SK-N-SH (cell line): ENCODE measurements at regions not wholly inside any gene's neighbourhood (a gene's known extent, or its start where the extent isn't known, plus 50 kb on each side); places are given as distances from the start of the nearest gene placed in this dataset.

Experiments used
- CTCF ChIA-PET: fragments of 300-600, 350-600 bp; formaldehyde crosslinking; extraction: SDS; loops from one replicate; lab custom pipeline; 2021; lab: Yijun Ruan, JAX
- POLR2A ChIA-PET: fragments of 350-600 bp; sonication (Branson Sonifier 250); formaldehyde crosslinking; extraction: SDS; loops from one replicate; lab custom pipeline; 2020; ENCODE audit warnings: antibody characterized with exemption, inconsistent platforms; lab: Yijun Ruan, JAX
- DNase-seq: peaks from one replicate; pipeline ENCODE4 v3.0.0; 2012
- H2AFZ ChIP-seq: fragments of 200-600 bp; sonication (generic); 2 replicates; pipeline ENCODE4 v1.8.1; 2016; ENCODE audit warnings: antibody characterized with exemption, mild to moderate bottlenecking, low read depth
- H3F3A ChIP-seq: fragments of 200-600 bp; sonication (generic); replicated peaks from 2 replicates; pipeline ENCODE3; 2016; ENCODE audit warnings: antibody characterized with exemption, mild to moderate bottlenecking; ENCODE audit not compliant: insufficient read depth
- H3K27ac ChIP-seq, 2 experiments: fragments of 200-500 bp in 1 of 2; fragments of 200-600 bp in 1 of 2; sonication (Bioruptor generic) in 1 of 2; sonication (generic), shearing (Covaris generic) in 1 of 2; 2 replicates each; pipeline versions ENCODE4 v1.5.1 to v1.6.1; 2014 to 2016; ENCODE audit warnings: low read depth in 2 of 2, inconsistent platforms in 1 of 2, low read length in 1 of 2, mild to moderate bottlenecking in 1 of 2, mixed read lengths in 1 of 2
- H3K27me3 ChIP-seq: fragments of 200-600 bp; sonication (generic), shearing (Covaris generic); 2 replicates; pipeline ENCODE4 v1.6.1; 2016; ENCODE audit warnings: mixed run types; ENCODE audit not compliant: insufficient read depth
- H3K36me3 ChIP-seq, 2 experiments: fragments of 200-500 bp in 1 of 2; fragments of 200-600 bp in 1 of 2; sonication (Bioruptor generic) in 1 of 2; sonication (generic) in 1 of 2; replicated peaks in 1 of 2; 2 replicates each; pipeline versions ENCODE3 to v1.5.1; 2014 to 2016; ENCODE audit warnings: low read length in 1 of 2, mild to moderate bottlenecking in 1 of 2; ENCODE audit not compliant: insufficient read depth in 2 of 2, control insufficient read depth in 1 of 2
- H3K4me1 ChIP-seq, 2 experiments: fragments of 200-500 bp in 1 of 2; fragments of 200-600 bp in 1 of 2; sonication (Bioruptor generic) in 1 of 2; sonication (generic), shearing (Covaris generic) in 1 of 2; 2 replicates each; pipeline versions ENCODE4 v1.5.1 to v1.6.1; 2014 to 2016; ENCODE audit warnings: low read depth in 1 of 2, low read length in 1 of 2, mixed run types in 1 of 2; ENCODE audit not compliant: insufficient read depth in 2 of 2, control insufficient read depth in 1 of 2
- H3K4me2 ChIP-seq: fragments of 200-600 bp; sonication (generic), shearing (Covaris generic); 2 replicates; pipeline ENCODE4 v1.6.1; 2017; ENCODE audit warnings: mixed run types
- H3K4me3 ChIP-seq, 2 experiments: fragments of 200-500 bp in 1 of 2; fragments of 200-600 bp in 1 of 2; sonication (Bioruptor generic) in 1 of 2; sonication (generic), shearing (Covaris generic) in 1 of 2; 2 replicates each; pipeline versions ENCODE4 v1.5.1 to v1.8.1; 2014 to 2016; ENCODE audit warnings: low read depth in 2 of 2, inconsistent platforms in 1 of 2, low read length in 1 of 2, mild to moderate bottlenecking in 1 of 2, mixed read lengths in 1 of 2, moderate library complexity in 1 of 2
- H3K79me2 ChIP-seq: fragments of 200-600 bp; sonication (generic); 2 replicates; pipeline ENCODE4 v1.8.1; 2017; ENCODE audit warnings: mild to moderate bottlenecking; ENCODE audit not compliant: insufficient read depth
- H3K9ac ChIP-seq: fragments of 200-600 bp; sonication (generic); 2 replicates; pipeline ENCODE4 v1.6.1; 2017; ENCODE audit warnings: mixed run types
- H3K9me2 ChIP-seq: fragments of 200-600 bp; sonication (generic); 2 replicates; pipeline ENCODE4 v1.6.1; 2017; ENCODE audit warnings: mixed run types
- H3K9me3 ChIP-seq: fragments of 200-600 bp; sonication (generic); 2 replicates; pipeline ENCODE4 v1.6.1; 2017; ENCODE audit warnings: mixed run types, mild to moderate bottlenecking, moderate library complexity
- H4K20me1 ChIP-seq: fragments of 200-600 bp; sonication (generic); 2 replicates; pipeline ENCODE4 v1.6.1; 2017; ENCODE audit warnings: mild to moderate bottlenecking, mixed run types; ENCODE audit not compliant: insufficient read depth
- CTCF ChIP-seq: fragments of 200-600 bp; sonication (generic); IDR thresholded peaks from 2 replicates; pipeline ENCODE4 v1.6.1; 2017; ENCODE audit warnings: antibody characterized with exemption, mild to moderate bottlenecking, moderate library complexity
- ELF1 ChIP-seq: IDR thresholded peaks from 2 replicates; pipeline ENCODE4 v1.4.0; 2012
- FOXM1 ChIP-seq: IDR thresholded peaks from 2 replicates; pipeline ENCODE4 v1.4.0; 2012; ENCODE audit warnings: low read depth, mild to moderate bottlenecking
- GATA2 ChIP-seq: sonication (generic); formaldehyde crosslinking; IDR thresholded peaks from 2 replicates; pipeline ENCODE4 v1.5.0; 2020; ENCODE audit warnings: mild to moderate bottlenecking, missing genetic modification reagents
- IRF3 ChIP-seq: fragments of 150-350 bp; IDR thresholded peaks from 2 replicates; pipeline ENCODE4 v1.6.1; 2016; ENCODE audit warnings: mild to moderate bottlenecking, low read depth, low read length
- JUND ChIP-seq: IDR thresholded peaks from 2 replicates; pipeline ENCODE4 v1.4.0; 2012
- MAX ChIP-seq: IDR thresholded peaks from 2 replicates; pipeline ENCODE4 v1.4.0; 2012; ENCODE audit warnings: low read depth
- MEF2A ChIP-seq: IDR thresholded peaks from 2 replicates; pipeline ENCODE4 v1.4.0; 2012; ENCODE audit warnings: low read depth, borderline replicate concordance
- RXRA ChIP-seq: IDR thresholded peaks from 2 replicates; pipeline ENCODE4 v1.4.0; 2012; ENCODE audit warnings: low read depth, mild to moderate bottlenecking, borderline replicate concordance
- SMC3 ChIP-seq: IDR thresholded peaks from 2 replicates; pipeline ENCODE4 v1.6.1; 2012; ENCODE audit warnings: low read depth, low read length, improper control_type of control experiment
- USF1 ChIP-seq: IDR thresholded peaks from 2 replicates; pipeline ENCODE4 v1.4.0; 2012; ENCODE audit warnings: low read depth, borderline replicate concordance
- USF2 ChIP-seq: fragments of 150-350 bp; IDR thresholded peaks from 2 replicates; pipeline ENCODE4 v1.6.1; 2017; ENCODE audit warnings: antibody characterized with exemption, low read length, low read depth, borderline replicate concordance
- YY1 ChIP-seq: IDR thresholded peaks from 2 replicates; pipeline ENCODE4 v1.4.0; 2012; ENCODE audit warnings: low read depth, mild to moderate bottlenecking
- WGBS: methylation state at CpG from one replicate; pipeline ENCODE4 v1.1.6; 2017; ENCODE audit warnings: low lambda C conversion rate; 5-methylcytosine and 5-hydroxymethylcytosine counted together
- TF ChIP-seq, protein P1 (sequence below): IDR thresholded peaks from 2 replicates; pipeline ENCODE4 v1.6.1; 2012; ENCODE audit warnings: mild to moderate bottlenecking, low read depth, low read length, moderate library complexity

- H3K4me2 ChIP-seq: no peak overlapping the region
- no peak overlapping the region for H3K4me3 ChIP-seq
- no peak for DNase-seq
- H3K27me3 ChIP-seq: no peaks in the 10 kb centered on the region
- H3K9ac ChIP-seq: no peak overlapping the region
- H3K9me2 ChIP-seq: no peaks in the 10 kb centered on the region
- H4K20me1 ChIP-seq: no peaks in the 10 kb centered on the region
- H2AFZ ChIP-seq: no peak overlapping the region
- H3F3A ChIP-seq: no peaks in the 10 kb centered on the region
- H3K36me3 ChIP-seq: no peaks in the 10 kb centered on the region
- H3K79me2 ChIP-seq: no peaks in the 10 kb centered on the region
- ChIA-PET POLR2A (no interaction called here), CTCF (interaction anchor here (5.1 kb wide), 1 partner anchor 141 kb away, joined by 20 read pairs; the partner anchor contains the start of gene ARRDC3)
- WGBS: 90% methylated on average over 1 of the region's 1 CpG
- no peak overlapping the region for H3K27ac ChIP-seq
- TF ChIP-seq RXRA (no peak), USF2 (no peak), FOXM1 (no peak), CTCF (no peak), GATA2 (CRISPR knock-in tag) (no peak), SMC3 (no peak), MAX (no peak), IRF3 (no peak), ELF1 (no peak), YY1 (no peak), USF1 (no peak), JUND (no peak), MEF2A (no peak)
- TF ChIP-seq, protein P1, sequence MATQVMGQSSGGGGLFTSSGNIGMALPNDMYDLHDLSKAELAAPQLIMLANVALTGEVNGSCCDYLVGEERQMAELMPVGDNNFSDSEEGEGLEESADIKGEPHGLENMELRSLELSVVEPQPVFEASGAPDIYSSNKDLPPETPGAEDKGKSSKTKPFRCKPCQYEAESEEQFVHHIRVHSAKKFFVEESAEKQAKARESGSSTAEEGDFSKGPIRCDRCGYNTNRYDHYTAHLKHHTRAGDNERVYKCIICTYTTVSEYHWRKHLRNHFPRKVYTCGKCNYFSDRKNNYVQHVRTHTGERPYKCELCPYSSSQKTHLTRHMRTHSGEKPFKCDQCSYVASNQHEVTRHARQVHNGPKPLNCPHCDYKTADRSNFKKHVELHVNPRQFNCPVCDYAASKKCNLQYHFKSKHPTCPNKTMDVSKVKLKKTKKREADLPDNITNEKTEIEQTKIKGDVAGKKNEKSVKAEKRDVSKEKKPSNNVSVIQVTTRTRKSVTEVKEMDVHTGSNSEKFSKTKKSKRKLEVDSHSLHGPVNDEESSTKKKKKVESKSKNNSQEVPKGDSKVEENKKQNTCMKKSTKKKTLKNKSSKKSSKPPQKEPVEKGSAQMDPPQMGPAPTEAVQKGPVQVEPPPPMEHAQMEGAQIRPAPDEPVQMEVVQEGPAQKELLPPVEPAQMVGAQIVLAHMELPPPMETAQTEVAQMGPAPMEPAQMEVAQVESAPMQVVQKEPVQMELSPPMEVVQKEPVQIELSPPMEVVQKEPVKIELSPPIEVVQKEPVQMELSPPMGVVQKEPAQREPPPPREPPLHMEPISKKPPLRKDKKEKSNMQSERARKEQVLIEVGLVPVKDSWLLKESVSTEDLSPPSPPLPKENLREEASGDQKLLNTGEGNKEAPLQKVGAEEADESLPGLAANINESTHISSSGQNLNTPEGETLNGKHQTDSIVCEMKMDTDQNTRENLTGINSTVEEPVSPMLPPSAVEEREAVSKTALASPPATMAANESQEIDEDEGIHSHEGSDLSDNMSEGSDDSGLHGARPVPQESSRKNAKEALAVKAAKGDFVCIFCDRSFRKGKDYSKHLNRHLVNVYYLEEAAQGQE: no peak
- no peaks in the 10 kb centered on the region for H3K4me1 ChIP-seq
- 0 out of 2 replicates have a peak, but pooled peaks cover 7% of the 10 kb centered on the region for H3K9me3 ChIP-seq
Measured at GRCh38 chr5:91243852-91244251, 139.3 kb downstream of the ARRDC3 start.
